HG02571 (cell line): ENCODE measurements at regions not wholly inside any gene's neighbourhood (a gene's known extent, or its start where the extent isn't known, plus 50 kb on each side); places are given as distances from the start of the nearest gene placed in this dataset.
"Not testable (repeated sequence)": the region's sequence is repeated elsewhere in the genome, so short reads cannot be mapped to it uniquely, and the experiment has no call there.

Experiments
- ATAC-seq: cut with Tn5 transposase; IDR thresholded peaks from one replicate; pipeline ENCODE4 v1.9.1; 2021; ENCODE audit warnings: mild to moderate bottlenecking, moderate library complexity; ENCODE audit not compliant: unreplicated experiment

DNA sequence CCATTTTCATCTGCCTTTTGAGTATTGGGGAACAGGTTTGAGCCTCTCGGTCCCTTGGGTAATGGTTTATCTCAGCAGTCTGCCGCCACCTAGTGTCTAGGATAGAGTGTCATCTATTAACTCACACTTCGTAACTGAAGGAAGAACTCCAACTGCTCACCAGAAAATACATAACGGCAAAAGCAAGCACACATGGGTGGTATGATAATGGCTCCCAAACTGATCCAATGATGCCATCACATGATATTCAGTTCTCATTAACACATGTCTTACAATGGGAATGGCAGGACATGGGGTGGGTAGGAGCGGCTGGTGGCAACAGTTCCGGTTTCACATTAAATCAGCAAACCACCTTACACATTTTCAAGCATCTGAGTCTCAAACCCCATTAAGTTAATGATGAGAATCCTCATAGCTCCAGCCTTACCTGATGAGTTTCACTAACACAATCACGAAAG is 110.7 kb upstream of the PHACTR1 start:
- peak; percentile 41 for ATAC-seq

DNA sequence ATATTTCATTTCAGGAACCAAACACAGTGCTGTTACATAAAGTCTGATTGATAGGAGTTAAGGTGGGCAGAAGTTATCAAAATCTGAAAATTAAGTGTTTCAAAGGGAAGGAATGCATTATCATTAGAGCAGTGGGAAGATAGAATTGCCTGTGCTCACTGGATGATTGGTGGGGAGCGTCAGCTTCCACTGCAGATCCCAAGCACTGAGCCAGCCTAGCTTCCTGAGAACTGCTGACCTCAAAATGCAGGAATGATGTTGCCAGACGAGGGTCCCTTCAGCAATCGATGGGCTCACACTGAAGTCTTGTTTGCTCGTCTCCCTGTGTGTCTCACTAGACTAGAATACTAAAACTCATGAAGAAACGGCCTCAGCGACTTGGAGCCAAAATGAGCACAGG is 110.0 kb upstream of the PHACTR1 start:
- no peak for ATAC-seq

DNA sequence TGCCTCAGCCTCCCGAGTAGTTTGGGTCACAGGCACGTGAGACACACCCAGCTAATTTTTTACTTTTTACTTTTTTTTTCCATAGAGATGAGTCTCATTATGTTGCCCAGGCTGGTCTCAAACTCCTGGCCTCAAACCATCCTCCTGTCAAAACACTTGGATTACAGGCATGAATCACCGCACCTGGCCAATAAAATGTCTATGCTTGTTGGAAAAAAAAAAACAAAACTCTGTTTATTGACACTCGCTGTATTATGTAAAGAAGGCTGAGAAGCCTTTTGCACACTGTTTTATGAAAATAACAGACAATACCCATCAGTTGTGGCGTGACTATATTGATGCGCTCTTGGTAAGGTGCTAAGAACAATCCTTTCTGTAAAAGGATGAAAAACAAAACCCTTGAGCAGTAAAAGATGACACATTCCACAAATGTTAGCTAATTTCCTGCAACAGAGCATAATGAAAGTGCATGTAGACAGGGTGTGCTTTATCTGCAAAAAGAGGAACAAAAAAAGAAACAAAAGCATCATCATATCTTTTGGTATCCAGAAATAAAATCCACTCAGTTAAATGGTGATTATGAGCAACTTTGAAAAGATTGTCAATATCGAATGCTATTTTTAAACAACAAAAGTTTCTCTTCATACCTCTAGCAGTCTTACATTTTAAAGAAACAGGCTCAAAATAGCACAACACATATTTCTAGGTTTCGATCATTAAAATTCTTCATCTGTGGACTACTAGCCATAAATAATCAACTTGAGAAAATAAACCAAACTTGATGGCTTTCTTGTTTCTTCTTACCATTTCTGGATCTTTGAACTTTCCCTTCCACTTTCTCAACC is 108.3 kb upstream of the PHACTR1 start:
- peak; percentile 67 for ATAC-seq

DNA sequence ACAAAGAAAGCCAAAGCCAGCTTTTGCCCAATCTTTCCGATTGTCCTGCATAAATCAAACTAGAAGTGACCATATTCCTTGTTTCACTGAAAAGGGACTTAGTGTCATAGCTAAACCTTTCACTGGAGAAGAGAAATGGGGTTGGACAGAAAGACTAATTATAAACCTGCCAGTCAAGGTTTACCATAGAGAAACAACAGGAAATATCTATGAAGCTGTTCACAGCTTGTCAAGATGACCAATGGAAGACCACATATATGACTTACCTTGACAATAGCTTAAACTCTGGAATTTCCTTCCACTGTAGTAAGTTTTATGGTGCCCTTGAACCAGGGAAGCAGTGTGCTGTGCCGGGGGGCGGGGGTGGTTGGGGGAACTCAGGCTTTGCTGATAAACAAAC is 107.7 kb upstream of the PHACTR1 start:
- no peak for ATAC-seq

DNA sequence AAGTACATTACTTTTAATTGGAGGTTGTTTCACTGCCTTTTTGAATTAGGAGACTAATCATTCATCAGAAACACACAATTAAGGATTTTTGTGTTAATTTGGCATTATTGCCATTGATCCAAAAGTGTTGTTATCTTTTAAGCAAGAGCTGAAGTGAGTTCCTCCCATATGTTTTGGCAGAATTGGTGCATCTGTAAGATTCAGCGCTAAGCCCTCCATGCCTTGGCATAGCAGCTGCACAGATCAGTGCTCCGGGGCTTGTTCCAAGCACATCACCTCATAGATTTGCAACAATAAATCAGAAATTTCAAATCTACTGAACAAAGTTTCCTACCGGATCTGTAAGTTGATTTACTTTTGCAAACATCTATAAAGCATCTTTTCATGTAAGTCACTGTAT is 106.8 kb upstream of the PHACTR1 start:
- no peak for ATAC-seq

DNA sequence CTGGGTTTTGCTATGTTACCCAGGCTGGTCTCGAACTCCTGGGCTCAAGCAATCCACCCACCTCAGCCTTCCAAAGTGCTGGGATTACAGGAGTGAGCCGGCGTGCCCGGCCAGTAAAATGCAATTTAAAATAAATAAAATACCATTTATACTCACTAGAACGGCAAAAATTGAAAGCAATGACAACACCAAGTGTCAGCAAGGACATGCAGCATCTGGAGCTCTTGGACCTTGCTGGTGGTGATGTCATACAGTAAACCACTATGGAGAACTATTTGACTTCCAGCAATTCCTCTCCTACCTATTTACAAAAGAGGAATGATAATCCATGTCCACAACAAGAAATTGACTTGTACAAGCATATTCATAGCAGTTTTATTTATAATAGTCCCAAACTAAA is 105.7 kb upstream of the PHACTR1 start:
- no peak for ATAC-seq

DNA sequence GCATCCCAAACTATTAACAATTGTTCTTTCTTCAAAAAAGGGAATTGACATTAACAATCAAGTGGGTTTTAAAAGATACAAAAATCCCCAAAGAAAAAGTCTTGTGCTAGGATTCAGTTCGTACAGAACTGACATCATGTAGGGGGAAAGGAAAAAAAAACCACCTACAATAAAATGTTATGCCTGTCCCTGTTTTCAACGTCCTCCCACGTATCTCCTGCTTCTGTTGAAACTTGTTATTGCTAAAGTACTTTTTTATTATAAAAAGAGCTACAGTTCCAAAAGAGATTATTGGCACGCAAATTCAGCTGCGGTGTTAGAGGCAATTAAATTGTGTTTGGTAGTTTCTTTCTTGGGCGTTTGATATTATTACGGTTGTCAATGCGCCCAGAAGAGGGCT is 102.8 kb upstream of the PHACTR1 start:
- no peak for ATAC-seq

DNA sequence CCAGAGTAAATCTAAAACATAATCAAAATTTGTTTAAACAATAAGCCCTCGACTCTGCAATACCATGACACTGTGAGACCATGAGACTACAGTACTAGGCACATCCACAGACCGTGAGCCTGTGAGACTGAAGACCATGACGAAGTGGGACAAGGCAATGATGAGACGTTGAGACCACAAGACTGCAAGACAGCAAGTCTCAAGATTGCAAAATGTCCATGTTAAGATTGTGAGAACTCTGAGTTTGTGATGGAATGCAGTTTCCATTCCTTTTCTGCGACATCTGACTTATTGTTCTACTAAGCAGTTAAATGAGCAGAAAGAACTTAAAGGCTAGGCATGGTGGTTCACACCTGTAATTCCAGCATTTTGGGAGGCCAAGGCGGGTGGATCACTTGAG is 102.1 kb upstream of the PHACTR1 start:
- ATAC-seq = no peak

DNA sequence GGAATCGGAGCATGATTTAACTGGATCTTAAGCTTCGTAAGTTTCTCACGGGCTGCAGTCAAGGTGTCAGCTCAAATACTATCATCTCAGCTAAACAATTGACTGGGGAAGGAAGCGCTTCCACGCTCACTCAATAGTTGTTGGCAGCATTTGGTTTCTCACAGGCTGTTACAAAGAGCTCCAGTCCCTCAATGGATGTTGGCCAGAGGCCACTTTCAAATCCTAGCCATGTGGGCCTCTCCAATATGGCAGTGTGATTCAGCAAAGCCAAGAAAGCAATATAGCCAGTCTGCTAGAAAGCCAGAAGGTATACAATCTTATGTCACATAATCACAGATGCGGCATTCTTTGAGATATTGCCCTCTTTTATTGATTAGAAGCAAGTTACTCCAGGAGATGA is 98.3 kb upstream of the PHACTR1 start:
- ATAC-seq = no peak

DNA sequence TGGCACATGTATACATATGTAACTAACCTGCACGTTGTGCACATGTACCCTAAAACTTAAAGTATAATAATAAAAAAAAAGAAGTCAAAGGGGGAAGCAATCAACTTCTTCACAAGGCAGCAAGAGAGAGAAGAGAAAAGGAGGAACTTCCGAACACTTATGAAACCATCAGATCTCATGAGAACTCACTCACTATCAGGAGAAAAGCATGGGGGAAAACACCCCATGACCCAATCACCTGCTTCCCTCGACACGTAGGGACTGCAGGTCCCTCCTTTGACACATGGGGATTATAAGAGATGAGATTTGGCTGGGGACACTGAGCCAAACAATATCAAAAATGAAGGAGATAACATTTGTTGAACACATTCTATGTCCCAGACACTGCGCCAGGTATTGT is 94.8 kb upstream of the PHACTR1 start:
- ATAC-seq = no peak

DNA sequence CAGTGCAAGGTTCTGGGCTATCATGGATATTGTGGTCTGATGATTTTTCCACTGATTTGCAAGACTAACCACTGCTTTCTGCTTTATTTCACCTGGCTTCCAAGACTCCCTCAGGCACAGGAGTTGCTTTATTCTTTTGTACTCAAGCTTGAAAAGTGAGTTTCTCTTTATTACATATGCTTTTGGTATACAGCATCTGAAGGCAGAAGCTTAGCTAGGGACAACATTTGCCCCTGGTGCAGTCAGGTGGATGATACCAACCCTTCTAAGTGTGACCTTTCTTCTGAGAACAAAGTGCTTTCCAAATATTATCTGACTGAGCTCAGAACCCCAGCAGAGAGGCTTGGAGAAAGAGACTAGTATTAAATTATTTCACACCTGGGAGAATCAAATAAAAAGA is 94.0 kb upstream of the PHACTR1 start:
- ATAC-seq = no peak

DNA sequence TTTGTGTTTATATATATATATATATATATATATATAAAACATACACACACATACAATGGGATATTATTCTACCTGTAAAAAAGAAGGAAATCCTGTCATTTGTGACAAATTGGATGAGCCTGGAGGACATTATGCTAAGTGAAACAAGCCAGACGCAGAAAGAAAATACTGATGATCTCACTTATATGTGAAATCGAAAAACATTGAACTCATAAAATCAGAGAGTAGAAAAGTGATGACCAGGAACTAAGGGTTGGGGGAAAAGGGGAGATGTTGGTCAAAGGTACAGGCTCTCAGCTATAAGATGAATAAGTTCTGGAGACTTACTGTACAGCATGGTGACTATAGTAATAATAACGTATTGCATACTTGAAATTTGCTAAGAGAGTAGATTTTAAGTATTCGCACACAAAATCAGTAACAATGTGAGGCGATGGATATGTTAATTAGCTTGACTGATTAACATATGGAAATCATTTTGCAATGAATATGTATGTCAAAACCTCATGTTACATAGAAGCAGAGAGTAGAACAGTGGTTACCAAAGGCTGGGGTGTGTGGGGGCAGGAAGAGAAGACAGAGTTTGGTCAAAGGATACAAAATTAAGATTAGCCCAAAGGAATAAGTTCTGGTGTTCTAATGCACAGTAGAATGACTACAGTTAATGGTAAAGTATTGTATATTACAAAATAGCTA is 92.3 kb upstream of the PHACTR1 start:
- ATAC-seq = no peak

DNA sequence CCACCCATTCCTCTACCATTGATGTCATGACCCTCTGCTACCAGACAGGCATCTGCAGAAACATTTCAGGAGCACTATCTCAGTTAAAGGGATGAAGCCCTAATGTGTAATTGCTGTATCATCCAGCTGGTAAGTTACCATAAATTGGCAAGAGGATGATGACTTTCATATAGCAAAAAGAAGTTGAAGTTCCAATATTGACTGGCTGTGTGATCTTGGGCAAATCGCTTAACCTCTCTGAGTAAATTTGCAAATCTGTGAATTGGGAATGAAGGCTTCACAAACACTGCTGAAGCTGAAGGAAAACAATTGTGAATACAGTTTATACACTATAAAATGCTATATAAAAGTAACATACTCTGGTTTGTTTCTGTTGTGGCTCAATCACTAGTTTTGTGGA is 89.5 kb upstream of the PHACTR1 start:
- no peak for ATAC-seq

DNA sequence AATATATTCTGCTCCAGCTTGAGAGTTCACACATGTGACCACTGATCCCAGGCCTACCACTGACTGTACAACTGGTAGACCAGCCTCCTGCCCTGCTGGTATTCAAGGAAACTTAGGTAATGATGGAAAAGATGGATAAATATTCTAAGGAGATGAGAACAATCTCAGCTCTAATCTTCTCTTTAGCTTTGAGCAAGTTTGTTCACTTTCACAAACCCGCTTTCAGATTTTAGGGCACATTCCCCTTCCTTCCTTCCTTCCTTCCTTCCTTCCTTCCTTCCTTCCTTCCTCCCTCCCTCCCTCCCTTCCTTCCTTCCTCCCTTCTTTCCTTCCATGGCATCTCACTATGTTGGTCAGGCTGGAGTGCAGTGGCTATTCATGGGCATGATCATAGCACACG is 88.2 kb upstream of the PHACTR1 start:
- no peak for ATAC-seq

DNA sequence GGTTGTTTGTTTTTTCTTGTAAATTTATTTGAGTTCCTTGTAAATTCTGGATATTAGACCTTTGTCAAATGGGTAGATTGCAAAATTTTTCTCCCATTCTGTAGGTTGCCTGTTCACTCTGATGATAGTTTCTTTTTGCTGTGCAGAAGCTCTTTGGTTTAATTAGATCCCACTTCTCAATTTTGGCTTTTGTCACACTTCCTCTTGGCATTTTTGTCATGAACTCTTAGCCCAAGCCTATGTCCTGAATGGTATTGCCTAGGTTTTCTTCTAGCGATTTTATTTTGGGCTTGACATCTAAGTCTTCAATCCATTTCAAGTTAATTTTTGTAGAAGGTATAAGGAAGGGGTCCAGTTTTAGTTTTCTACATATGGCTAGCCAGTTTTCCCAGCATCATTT is 82.8 kb upstream of the PHACTR1 start:
- not testable (repeated sequence) for ATAC-seq

DNA sequence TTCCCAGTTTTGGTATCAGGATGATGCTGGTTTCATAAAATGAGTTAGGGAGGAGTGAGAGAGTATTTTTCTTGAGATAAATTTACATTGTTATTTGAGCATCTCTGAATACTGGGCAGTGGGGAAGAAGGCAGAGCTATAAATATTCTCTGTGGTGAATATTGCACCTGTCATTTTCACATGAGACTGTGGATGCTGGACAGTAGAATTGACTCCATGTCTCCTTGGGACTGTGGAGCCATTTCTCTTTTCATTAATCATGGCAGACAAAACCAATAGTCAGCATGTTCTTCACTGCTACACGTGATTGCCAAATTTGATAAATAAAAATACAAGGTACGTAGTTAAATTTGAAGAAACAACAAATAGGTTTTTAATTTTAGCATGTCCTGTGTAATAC is 81.2 kb upstream of the PHACTR1 start:
- ATAC-seq = no peak

DNA sequence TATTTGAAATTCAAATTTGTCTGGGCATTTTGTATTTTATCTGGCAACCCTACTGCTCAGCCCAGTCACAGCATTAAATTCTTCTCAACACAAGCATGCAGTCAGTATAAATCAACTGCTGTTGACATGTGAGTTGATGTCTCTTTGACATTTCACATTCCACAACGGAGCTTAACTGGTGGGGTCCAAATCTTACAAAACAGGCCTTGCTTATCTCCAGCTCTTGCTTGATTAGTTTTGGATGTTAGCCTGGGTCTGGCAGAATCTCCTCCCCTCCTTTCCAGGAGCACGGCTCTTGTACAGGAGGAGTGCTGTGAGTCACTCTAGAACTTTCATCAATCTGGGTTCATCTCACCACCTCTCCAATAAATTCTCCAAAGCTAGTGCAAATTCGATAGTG is 80.8 kb upstream of the PHACTR1 start:
- ATAC-seq = no peak

DNA sequence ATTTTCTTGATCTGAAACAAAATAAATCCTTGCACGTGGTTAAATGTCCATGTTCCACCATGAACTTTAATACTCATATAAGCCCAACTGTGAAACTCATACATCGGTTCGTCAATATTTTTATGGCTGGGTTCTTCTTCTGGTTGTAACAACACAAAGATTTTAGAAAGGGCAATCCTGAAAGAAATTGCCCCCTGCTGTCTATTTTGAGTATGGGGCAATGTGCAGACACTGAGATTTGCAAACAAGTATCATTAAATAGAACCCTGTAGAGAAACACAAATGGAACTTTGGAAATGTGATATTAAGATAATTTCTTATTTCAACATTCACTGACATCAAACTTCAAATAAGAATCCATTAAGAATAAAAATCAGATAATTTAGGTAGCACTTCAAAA is 80.2 kb upstream of the PHACTR1 start:
- ATAC-seq = no peak

DNA sequence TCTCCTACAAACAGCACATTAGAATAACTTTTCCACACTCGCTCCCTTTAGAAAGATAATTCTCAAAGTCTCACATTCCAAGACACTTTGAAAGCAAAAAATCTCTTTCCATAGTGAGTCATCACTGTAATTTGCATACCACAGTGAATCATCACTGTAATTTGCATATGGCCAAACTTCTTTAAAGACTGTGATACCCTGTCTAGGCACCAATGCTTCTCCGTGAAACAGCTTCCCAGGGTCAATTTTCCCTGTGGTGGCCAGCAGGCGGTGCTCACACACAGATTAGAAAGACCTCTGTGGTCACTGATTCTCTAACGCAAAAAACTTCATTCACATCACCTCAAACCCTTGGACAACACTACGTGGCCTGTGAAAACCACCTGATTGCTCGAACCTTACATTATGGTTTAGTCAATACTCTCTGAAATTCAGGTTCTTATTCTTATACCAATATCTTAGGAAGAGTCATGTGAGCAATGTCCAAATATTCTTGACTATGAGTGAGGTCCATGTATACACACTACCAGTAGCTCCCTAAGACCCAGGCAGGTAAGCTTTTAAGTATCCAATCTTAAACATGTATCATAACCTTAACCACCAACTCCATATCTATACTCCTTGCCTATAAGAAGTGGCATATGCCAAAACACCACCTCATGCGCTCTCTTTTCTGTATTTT is 78.5 kb upstream of the PHACTR1 start:
- no peak for ATAC-seq

DNA sequence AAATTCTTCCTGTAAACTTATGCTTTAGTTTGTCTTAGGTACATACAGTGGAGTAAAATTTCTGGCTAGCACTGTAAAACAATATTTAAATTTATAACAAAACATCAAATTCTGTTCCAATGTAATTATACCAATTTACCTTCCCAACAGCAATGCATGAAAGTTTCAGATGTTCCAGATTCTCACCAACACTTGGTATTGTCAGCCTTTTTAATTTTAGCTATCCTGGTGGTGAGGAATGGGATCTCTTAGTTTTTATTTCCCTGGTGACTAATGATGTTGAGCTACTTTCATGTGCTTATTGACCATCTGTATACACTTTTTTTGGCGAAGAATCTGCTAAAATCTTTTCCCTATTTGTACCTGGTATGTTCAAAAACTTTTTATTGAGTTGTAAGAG is 76.1 kb upstream of the PHACTR1 start:
- no peak for ATAC-seq

DNA sequence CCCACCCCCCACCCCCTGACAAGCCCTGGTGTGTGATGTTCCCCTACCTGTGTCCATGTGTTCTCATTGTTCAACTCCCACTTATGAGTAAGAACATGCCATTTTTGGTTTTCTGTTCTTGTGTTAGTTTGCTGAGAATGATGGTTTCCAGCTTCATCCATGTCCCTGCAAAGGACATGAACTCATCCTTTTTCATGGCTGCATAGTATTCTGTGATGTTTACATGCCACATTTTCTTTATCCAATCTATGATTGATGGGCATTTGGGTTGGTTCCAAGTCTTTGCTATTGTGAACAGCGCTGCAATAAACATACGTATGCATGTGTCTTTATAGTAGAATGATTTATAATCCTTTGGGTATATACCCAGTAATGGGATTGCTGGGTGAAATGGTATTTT is 74.8 kb upstream of the PHACTR1 start:
- not testable (repeated sequence) for ATAC-seq

DNA sequence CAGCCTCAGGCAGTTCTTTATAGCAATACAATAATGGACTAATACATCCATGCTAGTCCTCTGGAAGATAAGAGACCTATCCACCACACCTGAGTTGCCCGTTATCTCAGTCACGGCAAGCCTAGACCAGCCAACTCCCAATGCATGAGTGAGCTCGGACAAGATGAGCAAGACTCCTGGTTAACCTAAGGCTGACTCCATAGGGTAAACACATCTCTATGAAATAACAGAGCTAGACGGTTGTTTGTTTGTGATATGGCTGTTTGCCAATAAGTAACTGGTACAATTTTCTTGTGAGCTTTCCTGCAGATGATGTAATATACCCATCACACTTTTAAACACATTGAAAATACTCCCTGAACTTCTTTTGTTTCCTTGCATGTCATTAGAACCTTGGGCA is 70.6 kb upstream of the PHACTR1 start:
- ATAC-seq = no peak
